AG10803 (cell line): ENCODE measurements at regions not wholly inside any gene's neighbourhood (a gene's known extent, or its start where the extent isn't known, plus 50 kb on each side); places are given as distances from the start of the nearest gene placed in this dataset.

Source experiments
- DNase-seq: peaks from one replicate; pipeline ENCODE4 v3.0.0; 2010; ENCODE audit warnings: low read depth
- H3K4me3 ChIP-seq: 2 replicates; pipeline ENCODE4 v1.5.1; 2011; ENCODE audit warnings: mild to moderate bottlenecking, low read length, control low read depth
- TF ChIP-seq, protein P1 (sequence below): conservative IDR thresholded peaks from 2 replicates; pipeline ENCODE4 v1.5.1; 2011; ENCODE audit warnings: mild to moderate bottlenecking, low read length, control low read depth, inconsistent platforms

DNA sequence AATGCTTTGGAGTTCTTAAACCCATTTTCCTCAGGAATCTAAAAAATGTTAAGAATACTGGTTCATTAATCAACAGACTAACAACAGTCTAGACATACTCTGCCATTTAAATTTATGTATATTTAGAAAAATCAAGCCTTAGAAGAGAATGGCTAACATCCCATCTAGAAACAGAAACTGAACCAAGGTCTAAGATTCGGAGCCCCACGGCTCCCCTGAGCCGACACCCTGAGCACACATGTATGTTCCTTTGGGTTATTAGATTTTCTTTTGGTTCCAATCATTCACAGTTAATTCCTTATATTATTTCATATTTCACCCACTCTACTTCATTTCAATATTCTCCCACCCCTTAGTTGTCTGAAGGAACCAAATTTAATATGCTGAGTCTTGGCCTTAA is 94.8 kb upstream of the HNRNPA3 start:
- no peak for DNase-seq
- H3K4me3 ChIP-seq = no peak overlapping the region
- TF ChIP-seq, protein P1, sequence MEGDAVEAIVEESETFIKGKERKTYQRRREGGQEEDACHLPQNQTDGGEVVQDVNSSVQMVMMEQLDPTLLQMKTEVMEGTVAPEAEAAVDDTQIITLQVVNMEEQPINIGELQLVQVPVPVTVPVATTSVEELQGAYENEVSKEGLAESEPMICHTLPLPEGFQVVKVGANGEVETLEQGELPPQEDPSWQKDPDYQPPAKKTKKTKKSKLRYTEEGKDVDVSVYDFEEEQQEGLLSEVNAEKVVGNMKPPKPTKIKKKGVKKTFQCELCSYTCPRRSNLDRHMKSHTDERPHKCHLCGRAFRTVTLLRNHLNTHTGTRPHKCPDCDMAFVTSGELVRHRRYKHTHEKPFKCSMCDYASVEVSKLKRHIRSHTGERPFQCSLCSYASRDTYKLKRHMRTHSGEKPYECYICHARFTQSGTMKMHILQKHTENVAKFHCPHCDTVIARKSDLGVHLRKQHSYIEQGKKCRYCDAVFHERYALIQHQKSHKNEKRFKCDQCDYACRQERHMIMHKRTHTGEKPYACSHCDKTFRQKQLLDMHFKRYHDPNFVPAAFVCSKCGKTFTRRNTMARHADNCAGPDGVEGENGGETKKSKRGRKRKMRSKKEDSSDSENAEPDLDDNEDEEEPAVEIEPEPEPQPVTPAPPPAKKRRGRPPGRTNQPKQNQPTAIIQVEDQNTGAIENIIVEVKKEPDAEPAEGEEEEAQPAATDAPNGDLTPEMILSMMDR = no peak

- TF ChIP-seq, protein P1 = no peak
- DNase-seq = no peak
These were observed 94.0 kb upstream of the HNRNPA3 start for GRCh38 chr2:177118636-177119035.

GRCh38 chr2:177119099-177119498 is 93.5 kb upstream of the HNRNPA3 start:
- no peak overlapping the region for H3K4me3 ChIP-seq
- no peak for DNase-seq
- TF ChIP-seq, protein P1 = no peak

More at GRCh38 chr2:177118636-177119035, 94.0 kb upstream of the HNRNPA3 start:
- H3K4me3 ChIP-seq = no peak overlapping the region

- no peak for DNase-seq
These were observed 89.5 kb upstream of the HNRNPA3 start for GRCh38 chr2:177123048-177123447.

GRCh38 chr2:177124371-177124770 is 88.2 kb upstream of the HNRNPA3 start:
- no peak for DNase-seq
- TF ChIP-seq, protein P1 = no peak

More at GRCh38 chr2:177123048-177123447, 89.5 kb upstream of the HNRNPA3 start:
- TF ChIP-seq, protein P1 = no peak
- H3K4me3 ChIP-seq = no peak overlapping the region

GRCh38 chr2:177127821-177128220 is 84.8 kb upstream of the HNRNPA3 start:
- TF ChIP-seq, protein P1 = no peak
- H3K4me3 ChIP-seq = no peak overlapping the region
- DNase-seq = no peak

More at GRCh38 chr2:177124371-177124770, 88.2 kb upstream of the HNRNPA3 start:
- no peak overlapping the region for H3K4me3 ChIP-seq

DNA sequence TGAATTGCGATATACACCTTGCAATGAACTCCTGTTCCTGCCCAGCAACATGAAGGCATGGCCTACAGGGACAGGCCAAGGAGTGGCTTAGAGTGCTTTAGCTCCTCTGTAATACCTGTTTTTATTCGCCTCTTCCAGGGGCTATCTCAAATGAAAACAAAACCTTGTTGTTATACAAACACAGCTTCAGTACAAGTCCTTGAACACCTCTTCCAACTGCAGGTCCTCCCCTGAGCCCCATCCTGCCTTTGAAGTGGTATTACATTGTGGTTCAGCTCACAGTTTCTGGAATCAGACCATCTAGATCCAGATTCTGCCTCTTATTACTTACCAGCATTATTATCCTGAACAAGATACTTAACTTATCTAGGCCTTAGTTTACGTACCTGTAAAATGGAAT is 83.0 kb upstream of the HNRNPA3 start:
- TF ChIP-seq, protein P1 = no peak
- H3K4me3 ChIP-seq = no peak overlapping the region
- no peak for DNase-seq
